Large intestine (tissue), 3 donors: ENCODE measurements at regions not wholly inside any gene's neighbourhood (a gene's known extent, or its start where the extent isn't known, plus 50 kb on each side); places are given as distances from the start of the nearest gene placed in this dataset.

ENCODE experiments used
- DNase-seq, 2 donors: peaks; one replicate each; pipeline versions ENCODE4 v3.0.0 to v3.0.0-alpha.2; 2013
- H3K27ac ChIP-seq: one replicate; pipeline ENCODE4 v1.5.1; 2013; ENCODE audit warnings: low read length
- H3K27me3 ChIP-seq: 2 replicates; pipeline ENCODE4 v1.6.1; 2013; ENCODE audit warnings: low read length; ENCODE audit not compliant: control insufficient read depth, insufficient read depth
- H3K36me3 ChIP-seq: 2 replicates; pipeline ENCODE4 v1.6.1; 2013; ENCODE audit warnings: low read length; ENCODE audit not compliant: control insufficient read depth, insufficient read depth
- H3K4me1 ChIP-seq: one replicate; pipeline ENCODE4 v1.6.1; 2013; ENCODE audit warnings: low read length; ENCODE audit not compliant: control insufficient read depth, insufficient read depth
- H3K4me3 ChIP-seq: one replicate; pipeline ENCODE4 v1.5.1; 2013; ENCODE audit warnings: low read length
- H3K9me3 ChIP-seq: one replicate; pipeline ENCODE4 v1.6.1; 2013; ENCODE audit warnings: mild to moderate bottlenecking, low read depth, low read length, moderate library complexity; ENCODE audit not compliant: control insufficient read depth
- WGBS: methylation state at CpG from one replicate; pipeline ENCODE4 v1.1.5; 2013; ENCODE audit warnings: low lambda C conversion rate; ENCODE audit not compliant: insufficient coverage; 5-methylcytosine and 5-hydroxymethylcytosine counted together

- Histone ChIP-seq H3K27ac (no peak overlapping the region), H3K4me1 (no peaks in the 10 kb centered on the region), H3K27me3 (peaks cover 14% of the 10 kb centered on the region), H3K36me3 (no peaks in the 10 kb centered on the region), H3K9me3 (no peaks in the 10 kb centered on the region), H3K4me3 (no peak overlapping the region)
- DNase-seq, result no peak
- no CpG with 5 or more reads among the region's 7 CpGs for WGBS
Observed at GRCh38 chr2:237158194-237158593, 72.5 kb downstream of the COPS8 start.

DNA sequence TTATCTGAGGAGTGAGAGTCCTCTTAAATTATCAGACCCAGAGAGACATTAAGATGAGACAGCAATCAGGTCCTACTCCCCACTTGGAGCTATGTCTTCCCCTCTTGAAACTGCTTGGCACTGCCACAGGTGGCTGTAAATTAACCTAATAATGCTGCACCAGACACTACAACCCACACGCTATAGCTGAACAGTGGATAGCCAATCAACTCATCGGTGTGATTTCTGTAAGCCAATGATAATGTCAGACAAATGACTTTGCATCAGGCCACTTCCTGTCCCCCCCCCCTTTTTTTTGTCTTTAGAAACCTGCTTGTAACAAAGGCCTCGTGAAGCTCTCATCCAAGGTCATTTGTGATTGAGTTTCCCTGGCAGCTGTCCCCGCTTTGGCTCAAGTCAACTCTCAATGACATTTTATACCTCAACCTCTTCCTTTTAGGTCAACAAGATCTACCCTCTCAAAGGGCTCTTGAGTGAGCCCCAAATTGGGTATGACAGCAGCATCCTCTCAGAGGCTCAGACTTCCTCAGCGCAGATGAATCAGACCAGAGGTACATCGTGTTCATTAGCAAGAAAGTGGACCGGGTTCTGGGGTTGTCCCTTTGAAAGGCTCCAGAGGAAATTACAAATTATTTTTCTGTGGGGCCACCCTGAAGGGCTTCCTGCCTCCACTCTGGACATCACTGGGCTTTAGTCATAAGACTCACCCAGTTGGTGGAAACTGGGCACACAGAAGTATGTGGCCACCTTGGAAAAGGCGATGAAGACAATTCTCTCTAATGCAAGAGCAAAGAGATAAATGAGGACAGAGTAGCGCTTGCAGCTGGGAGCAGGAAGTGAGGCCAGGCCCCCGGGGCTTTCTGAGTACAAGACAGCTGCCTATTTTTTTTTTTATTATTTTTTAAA is 73.6 kb downstream of the COPS8 start:
- no peaks in the 10 kb centered on the region for H3K9me3 ChIP-seq
- no peaks in the 10 kb centered on the region for H3K4me1 ChIP-seq
- no peak overlapping the region for H3K27ac ChIP-seq
- H3K27me3 ChIP-seq, result peaks cover 12% of the 10 kb centered on the region
- H3K4me3 ChIP-seq, result no peak overlapping the region
- DNase-seq, result no peak
- WGBS, result no CpG with 5 or more reads among the region's 10 CpGs
- H3K36me3 ChIP-seq, result no peaks in the 10 kb centered on the region

DNA sequence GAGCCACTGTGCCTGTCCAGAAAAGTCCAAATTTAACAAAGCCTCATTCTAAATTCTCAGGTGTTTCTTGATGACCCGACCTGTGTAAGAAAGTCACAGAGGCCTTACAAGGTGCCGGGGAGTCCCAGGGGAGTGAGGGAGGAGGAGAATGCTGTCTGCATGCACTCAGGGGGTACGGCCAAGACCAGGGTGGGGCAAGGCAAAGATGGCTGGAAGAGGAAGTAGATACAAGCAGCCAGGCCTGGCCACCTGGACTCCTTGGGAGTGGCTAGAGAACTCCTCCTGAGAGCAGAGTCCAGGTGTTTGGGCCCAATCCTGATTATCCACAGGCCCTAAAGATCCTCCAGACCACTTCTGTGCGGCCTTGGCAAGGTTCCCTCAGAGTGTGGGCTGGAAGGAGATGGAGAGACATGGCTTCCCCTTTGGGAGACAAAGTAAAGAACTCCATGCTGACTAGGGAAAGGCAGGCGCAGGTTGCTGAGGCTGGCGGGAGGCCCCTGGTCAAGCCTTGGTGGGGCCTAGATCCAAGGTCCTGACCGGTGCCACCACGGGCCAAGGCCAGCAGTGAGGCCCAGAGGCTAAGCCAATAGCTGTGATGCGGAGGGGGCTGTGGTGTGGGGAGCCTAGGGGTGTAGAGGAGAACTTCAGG is 74.7 kb downstream of the COPS8 start:
- H3K36me3 ChIP-seq, result no peaks in the 10 kb centered on the region
- no peak overlapping the region for H3K4me3 ChIP-seq
- DNase-seq, result no peak
- H3K27ac ChIP-seq, result no peak overlapping the region
- no peaks in the 10 kb centered on the region for H3K4me1 ChIP-seq
- peaks cover 12% of the 10 kb centered on the region for H3K27me3 ChIP-seq
- WGBS, result no CpG with 5 or more reads among the region's 9 CpGs
- no peaks in the 10 kb centered on the region for H3K9me3 ChIP-seq

GRCh38 chr2:237161189-237161588 is 75.5 kb downstream of the COPS8 start:
- Histone ChIP-seq H3K27ac (no peak overlapping the region), H3K9me3 (no peaks in the 10 kb centered on the region), H3K4me3 (no peak overlapping the region), H3K36me3 (no peaks in the 10 kb centered on the region), H3K4me1 (no peaks in the 10 kb centered on the region), H3K27me3 (peaks cover 7% of the 10 kb centered on the region)
- no CpG with 5 or more reads among the region's 5 CpGs for WGBS
- DNase-seq, result no peak

GRCh38 chr2:237162959-237163358 is 77.3 kb downstream of the COPS8 start:
- Histone ChIP-seq H3K36me3 (no peaks in the 10 kb centered on the region), H3K9me3 (no peaks in the 10 kb centered on the region), H3K4me3 (no peak overlapping the region), H3K27me3 (no peaks in the 10 kb centered on the region), H3K27ac (no peak overlapping the region), H3K4me1 (no peaks in the 10 kb centered on the region)
- no peak for DNase-seq
- 89% methylated on average over 2 of the region's 5 CpGs for WGBS

- H3K27me3 ChIP-seq, result no peaks in the 10 kb centered on the region
- no peaks in the 10 kb centered on the region for H3K4me1 ChIP-seq
- H3K4me3 ChIP-seq, result no peak overlapping the region
- DNase-seq, result no peak
- H3K36me3 ChIP-seq, result no peaks in the 10 kb centered on the region
- no peak overlapping the region for H3K27ac ChIP-seq
- WGBS, result 85% methylated on average over 9 of the region's 10 CpGs
- H3K9me3 ChIP-seq, result peaks cover 3% of the 10 kb centered on the region
Observed at GRCh38 chr2:237164474-237165042, 78.9 kb downstream of the COPS8 start.

GRCh38 chr2:237165405-237166276 is 80.0 kb downstream of the COPS8 start:
- DNase-seq, result peak in 1 of 2 donors; percentile 20
- H3K4me3 ChIP-seq, result no peak overlapping the region
- WGBS, result 68% methylated on average over 3 of the region's 5 CpGs
- H3K9me3 ChIP-seq, result peaks cover 3% of the 10 kb centered on the region
- H3K27me3 ChIP-seq, result no peaks in the 10 kb centered on the region
- H3K4me1 ChIP-seq, result no peaks in the 10 kb centered on the region
- no peaks in the 10 kb centered on the region for H3K36me3 ChIP-seq
- H3K27ac ChIP-seq, result no peak overlapping the region

DNA sequence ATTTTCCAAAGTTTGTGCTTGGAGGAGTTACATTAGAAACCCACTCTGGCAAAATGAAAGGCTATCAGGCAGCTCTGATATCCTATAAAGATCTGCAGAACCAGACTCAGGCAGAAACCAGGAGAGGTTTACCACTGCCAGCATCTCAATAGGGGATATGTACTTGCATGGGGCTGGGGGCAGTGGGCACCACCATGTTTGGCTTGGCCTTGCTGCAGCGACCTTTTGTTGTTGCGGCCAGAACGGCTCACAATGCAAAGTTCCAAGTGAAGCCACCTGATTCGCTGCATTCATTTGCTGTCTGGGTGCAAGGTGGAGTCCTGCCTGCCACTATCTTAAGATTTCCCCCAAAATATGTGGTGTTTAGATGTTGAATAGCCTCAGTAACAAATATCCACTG is 81.3 kb downstream of the COPS8 start:
- Histone ChIP-seq H3K9me3 (peaks cover 3% of the 10 kb centered on the region), H3K27ac (no peak overlapping the region), H3K27me3 (no peaks in the 10 kb centered on the region), H3K4me3 (no peak overlapping the region), H3K36me3 (no peaks in the 10 kb centered on the region), H3K4me1 (no peaks in the 10 kb centered on the region)
- DNase-seq, result no peak
- WGBS, result no CpG with 5 or more reads among the region's 4 CpGs

GRCh38 chr2:237167934-237168333 is 82.2 kb downstream of the COPS8 start:
- Histone ChIP-seq H3K27me3 (no peaks in the 10 kb centered on the region), H3K27ac (no peak overlapping the region), H3K4me1 (no peaks in the 10 kb centered on the region), H3K4me3 (no peak overlapping the region), H3K9me3 (peaks cover 3% of the 10 kb centered on the region), H3K36me3 (no peaks in the 10 kb centered on the region)
- no peak for DNase-seq
- WGBS, result 90% methylated on average over 5 of the region's 5 CpGs

DNA sequence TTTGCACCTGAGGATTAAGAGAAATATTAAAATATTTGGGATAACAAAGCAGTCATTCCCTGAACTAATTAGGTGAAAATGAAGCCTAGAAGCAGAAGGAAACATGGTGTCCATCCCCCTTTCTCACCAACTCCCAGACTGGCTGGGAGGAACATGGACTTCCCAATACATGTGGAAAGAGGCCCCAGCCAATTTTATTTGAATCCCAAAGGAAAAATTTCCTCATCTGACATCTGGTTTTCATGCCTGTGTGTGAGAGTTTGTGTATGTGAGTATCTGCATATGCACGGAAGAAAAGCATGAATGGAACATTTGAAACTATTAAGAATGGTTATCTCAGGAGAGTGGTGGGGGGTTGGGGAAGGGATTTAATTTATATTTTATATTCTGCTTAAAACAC is 84.3 kb downstream of the COPS8 start:
- Histone ChIP-seq H3K4me3 (no peak overlapping the region), H3K27me3 (no peaks in the 10 kb centered on the region), H3K9me3 (peaks cover 3% of the 10 kb centered on the region), H3K4me1 (no peaks in the 10 kb centered on the region), H3K36me3 (no peaks in the 10 kb centered on the region), H3K27ac (no peak overlapping the region)
- WGBS, result 60% methylated on average over 1 of the region's 1 CpG
- DNase-seq, result no peak
